Erythroblast (primary cell): ENCODE measurements at regions not wholly inside any gene's neighbourhood (a gene's known extent, or its start where the extent isn't known, plus 50 kb on each side); places are given as distances from the start of the nearest gene placed in this dataset.

Source experiments
- DNase-seq, 2 experiments: peaks; one replicate each; lab custom pipeline; 2025; lab: John Stamatoyannopoulos, UW
- GATA1 ChIP-seq: IDR thresholded peaks from 2 replicates; pipeline ENCODE4 v1.6.1; 2011; ENCODE audit warnings: low read depth, mild to moderate bottlenecking, control low read depth, low read length, moderate library complexity
- POLR2A ChIP-seq: IDR thresholded peaks from 2 replicates; pipeline ENCODE4 v1.6.1; 2011; ENCODE audit warnings: mild to moderate bottlenecking, low read length

DNA sequence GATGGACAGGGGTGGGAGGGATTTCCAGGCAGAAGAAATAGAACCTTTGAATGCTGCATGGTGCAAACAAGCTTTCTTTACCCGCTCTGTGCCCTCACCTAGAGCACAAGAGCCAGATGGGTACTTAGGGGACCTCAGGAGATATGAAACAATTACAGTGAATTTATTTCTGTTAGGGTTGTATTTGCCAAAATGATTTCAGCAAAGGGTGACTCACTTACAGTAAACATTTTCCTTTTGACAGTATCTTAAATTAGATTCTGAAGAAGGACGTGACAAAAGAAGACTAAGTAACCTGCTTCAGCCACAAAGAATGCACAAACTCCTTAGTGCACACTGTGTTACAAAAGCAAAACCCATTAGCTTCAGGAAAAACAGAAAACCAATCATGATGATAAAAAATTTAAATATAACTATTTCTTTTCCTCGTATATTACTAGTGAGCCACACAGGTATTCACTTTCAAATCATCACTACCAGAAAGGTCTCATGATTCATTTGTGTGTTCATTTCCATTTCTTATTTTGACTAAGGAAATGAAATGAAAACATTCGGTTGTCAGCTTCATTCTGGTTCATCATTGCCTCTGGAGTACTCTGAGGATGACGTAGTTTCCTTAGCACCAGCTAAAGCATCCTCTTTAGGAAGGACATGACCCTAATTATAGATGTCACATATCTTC lies 158.8 kb downstream of the NHLRC3 start:
- TF ChIP-seq POLR2A (no peak), GATA1 (no peak)
- DNase-seq = no peak

DNA sequence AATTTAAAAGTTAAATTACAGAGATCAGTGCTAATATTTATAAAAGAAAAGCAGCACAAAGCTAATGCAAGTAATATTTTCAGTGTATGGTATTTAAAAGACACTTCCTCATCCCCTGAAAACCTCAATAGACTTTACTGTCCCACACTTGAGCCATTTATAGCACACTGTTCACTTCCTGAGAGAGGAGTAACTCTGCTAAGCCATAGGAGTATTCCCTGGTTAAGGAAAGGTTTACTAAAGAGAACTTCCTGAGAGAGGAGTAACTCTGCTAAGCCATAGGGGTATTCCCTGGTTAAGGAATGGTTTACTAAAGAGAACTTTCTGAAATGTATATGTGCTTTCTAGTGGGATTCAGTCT lies 159.4 kb downstream of the NHLRC3 start:
- no peak for DNase-seq
- TF ChIP-seq GATA1 = no peak
- no peak for TF ChIP-seq POLR2A

DNA sequence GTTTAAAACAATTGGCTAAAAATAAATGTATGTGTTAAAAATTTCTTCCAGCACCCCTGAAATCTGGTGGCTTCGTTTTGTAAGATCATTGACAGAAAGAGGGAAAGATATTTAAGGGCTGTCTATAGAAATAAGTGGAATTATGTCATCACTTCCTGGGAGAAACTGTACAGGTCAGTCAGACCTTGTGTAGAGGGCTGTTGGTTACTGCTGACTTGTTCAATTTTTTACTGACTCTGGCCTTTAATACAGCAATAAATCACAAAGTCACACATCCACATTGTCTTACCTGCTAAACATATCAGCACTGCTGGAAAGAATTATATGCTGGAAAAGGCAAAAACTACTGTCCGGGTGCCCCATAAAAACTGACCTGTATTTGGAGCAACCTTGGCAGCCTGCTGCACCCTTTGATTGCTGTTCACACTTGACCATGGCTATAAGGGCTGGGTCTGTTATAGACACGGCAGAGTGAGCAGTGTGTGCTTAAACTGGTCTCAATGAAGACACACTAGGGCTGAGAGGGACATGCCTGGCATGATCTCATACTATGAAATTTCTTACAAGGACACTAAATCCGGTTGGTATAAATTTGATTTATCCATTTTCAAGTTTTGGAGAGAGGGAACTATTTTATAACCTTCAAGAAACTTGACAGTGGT lies 162.1 kb downstream of the NHLRC3 start:
- no peak for TF ChIP-seq GATA1
- no peak for TF ChIP-seq POLR2A
- DNase-seq = no peak

DNA sequence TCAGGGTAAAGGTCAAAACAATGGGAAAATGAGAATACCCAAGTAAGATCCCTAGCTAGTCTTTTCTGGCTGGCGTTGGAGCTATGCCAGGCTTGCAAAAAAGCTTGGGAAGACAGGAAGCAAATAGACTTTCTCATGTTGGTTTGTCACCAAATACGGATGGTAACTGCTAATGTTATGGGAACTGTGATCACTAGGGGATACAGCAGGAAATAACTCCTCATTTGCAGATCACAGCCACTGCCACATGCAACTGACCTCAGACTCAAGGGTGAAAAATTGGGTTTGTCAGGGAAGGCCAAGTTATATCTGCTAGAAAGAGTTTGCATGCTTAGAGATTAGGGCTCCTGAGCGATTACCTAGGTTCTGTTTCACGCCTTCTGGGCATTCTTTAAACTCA lies 162.9 kb downstream of the NHLRC3 start:
- TF ChIP-seq POLR2A (no peak), GATA1 (no peak)
- DNase-seq = no peak

DNA sequence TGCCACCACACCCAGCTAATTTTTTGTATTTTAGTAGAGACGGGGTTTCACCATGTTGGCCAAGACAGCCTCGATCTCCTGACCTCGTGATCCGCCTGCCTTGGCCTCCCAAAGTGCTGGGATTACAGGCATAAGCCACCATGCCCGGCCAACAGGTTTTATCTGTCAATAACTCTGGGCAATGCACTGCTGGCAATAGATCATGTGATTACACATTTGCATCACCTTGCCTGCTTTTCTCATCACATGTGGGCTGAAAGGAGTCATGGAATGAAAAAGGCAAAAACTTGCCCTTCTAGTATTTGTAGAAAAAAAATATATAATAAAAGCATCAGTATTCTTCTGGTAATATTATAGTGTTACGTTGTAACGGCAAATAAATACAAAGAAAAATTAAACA lies 164.5 kb downstream of the NHLRC3 start:
- TF ChIP-seq GATA1 (no peak), POLR2A (no peak)
- no peak for DNase-seq

DNA sequence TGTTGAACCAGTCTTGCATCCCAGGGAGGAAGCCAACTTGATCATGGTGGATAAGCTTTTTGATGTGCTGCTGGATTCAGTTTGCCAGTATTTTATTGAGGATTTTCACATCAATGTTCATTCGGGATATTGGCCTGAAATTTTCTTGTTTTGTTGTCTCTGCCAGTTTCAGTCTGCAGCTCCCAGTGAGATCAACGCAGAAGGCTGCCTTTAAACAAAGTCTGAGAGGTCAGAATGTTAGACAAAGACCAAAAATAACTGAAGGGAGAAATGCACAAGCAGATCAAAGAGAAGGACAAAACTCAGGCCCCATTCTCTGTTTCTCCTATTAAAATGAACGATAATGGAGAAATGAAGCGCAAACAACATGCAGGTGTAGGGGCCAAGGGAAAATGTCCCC lies 170.4 kb downstream of the NHLRC3 start:
- no peak for DNase-seq
- TF ChIP-seq GATA1 = no peak

DNA sequence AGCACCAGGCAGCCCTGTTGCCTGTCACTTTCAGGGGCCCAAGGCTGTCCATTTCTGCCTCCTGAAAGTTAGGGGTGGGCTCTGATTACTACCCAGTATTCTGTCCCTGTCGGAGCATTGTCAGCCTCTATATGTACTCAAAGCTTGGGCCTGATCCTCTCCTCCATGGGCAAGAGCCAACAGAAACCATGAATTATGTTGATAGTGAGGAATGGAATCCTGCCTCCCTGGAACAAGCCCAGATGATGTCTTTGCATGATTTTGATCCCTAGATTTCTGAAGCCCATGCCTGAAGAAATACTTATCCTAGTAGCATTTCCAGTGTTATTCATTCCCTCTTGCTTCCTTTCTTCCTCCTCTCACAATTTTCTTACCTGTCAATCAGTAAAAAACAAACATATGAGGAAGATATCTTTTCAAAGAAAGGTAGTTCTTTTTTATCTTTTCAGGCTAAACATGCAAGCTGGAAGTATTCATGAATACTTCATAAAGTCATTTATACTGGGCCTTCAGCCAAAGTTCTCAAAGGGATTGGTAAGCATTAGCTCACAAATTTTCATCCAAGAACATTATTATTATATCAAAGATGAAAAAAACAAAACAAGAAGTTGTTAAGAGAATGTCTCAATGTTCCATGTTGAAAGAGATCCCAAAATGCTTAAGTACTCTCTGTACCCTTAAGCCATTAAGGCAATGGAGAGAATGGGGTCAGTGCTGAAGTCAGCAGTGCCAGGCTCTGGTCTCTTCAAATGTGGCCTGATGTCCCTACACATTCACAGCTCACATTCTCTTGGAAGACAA lies 171.7 kb downstream of the NHLRC3 start:
- no peak for DNase-seq
- TF ChIP-seq GATA1 = no peak
- no peak for TF ChIP-seq POLR2A

DNA sequence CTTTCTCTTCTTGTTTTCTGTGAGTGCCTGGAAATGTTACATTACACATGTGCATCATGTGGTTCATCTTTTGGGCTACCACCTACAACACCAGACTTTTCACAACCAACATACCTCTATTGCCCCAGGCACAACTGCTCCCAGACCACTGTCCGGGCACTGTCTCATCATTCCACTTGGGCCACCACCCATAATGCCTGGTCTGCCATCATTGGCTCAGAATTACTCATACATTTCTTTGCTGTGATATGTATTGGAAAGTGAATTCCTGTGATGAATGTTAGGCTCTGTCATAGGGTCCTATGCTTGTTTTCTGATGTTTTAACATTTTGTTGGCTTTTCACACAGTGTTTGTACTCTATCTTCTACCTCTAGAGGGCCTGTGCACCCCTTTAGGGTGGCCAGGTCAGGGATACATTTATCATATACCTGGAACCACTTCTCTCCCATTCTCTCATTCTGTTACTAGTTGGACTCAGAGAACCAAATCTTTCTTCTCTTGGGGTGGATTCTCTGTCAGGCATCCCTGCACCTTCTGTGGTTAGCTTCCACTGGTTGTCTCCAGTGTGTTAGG lies 172.8 kb downstream of the NHLRC3 start:
- TF ChIP-seq GATA1 (no peak), POLR2A (no peak)

DNA sequence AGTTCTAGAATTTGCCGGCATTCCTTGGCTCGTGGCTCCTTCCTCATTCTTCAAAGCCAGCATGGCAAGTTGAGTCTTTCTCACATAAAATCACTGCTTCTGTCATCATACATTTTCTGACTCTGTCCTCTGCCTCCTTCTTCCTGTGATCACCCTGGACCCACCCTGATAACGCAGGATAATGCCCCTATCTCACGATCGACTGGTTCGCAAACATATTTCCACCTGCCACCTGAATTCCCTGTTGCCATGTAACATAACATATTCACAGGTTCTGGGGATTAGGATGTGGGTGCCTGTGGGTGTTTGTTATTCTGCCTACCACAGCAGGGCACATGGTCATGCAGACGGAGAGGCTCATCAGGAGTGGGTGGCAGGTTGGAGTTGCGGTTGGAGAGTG lies 177.7 kb downstream of the NHLRC3 start:
- no peak for DNase-seq
- TF ChIP-seq GATA1 (no peak), POLR2A (no peak)

More for the DNA sequence above, 172.8 kb downstream of the NHLRC3 start:
- no peak for DNase-seq

DNA sequence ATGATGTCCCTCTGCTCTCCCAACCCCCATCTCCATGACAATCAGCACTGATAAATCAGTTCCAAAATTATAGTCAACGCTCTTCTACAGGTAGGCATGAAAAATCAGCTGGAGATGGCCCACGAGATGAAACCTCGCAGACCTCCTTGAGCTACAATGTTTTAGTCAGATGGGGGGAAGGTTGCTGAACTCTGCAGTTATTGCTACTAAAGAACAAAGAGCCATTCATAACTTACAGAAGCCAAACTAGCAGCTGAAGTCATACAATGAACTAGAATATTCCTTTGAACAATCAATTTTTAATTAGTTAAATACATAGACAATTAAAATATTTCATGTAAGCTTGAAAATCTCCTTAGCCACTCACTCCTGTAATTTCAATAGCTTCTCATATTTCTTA lies 179.2 kb downstream of the NHLRC3 start:
- TF ChIP-seq POLR2A (no peak), GATA1 (no peak)
- DNase-seq = no peak

DNA sequence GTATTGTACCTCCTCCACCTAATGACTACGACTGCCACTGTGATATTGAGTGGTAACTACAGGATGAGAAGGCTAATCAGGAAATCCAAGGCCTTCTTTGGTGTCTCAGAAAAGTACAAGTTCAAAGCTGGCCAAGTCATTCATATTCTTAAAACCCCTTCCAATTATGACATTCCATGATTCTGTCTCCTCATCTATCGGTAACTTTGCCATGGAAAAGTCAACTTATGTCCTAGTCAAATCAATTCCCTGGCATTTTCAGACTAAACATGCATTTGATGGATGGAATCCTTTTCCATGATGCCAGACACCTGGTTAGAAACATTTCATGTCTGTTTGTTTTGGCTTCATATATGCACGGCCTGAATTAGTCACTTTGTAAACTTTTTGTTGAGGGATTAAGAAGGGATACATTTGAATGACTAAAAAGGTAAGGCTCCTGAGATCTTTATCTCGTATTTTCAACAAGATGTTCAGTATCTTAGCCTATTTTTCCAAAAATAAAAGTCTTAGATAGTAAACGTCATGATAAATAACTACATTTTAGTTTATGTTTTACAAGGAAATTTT lies 186.5 kb downstream of the NHLRC3 start:
- TF ChIP-seq GATA1 (no peak), POLR2A (no peak)
- DNase-seq = no peak

DNA sequence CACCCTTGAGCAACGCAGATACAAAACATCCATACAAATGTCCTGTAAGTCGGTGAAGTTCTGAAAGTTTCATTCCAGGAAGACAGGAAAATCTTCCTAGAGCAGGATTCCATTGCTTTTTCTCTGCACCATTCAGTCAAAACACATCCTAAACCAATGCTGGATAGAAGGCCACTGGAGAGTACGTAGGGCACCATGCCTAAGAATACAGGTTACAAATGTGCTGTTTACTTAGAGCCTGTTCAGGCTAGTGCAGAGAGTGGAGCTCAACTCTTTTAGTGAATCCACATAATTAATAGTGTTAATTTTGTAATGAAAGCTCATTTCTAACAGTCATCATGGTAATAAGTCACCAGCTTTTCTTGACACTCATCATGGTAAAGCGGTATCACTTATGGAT lies 187.6 kb downstream of the NHLRC3 start:
- no peak for DNase-seq
- TF ChIP-seq GATA1 (no peak), POLR2A (no peak)

DNA sequence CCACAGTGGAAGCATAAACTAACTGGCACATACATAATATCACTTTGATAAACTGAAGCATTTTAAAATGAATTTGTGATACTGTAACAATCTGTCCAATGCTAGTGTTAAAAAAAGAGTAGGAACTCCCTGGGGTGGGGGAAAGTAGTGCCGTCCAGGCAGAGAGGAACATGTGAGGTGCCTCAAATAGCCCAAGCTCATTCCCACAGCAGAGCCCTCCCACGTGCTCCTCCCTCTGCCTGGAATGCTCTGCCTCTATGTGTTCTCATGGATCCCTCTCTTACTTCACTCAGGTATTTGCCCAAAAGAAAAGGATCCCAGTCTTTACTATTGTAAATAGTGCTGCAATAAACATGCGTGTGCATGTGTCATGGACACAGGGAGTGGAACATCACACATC lies 188.1 kb downstream of the NHLRC3 start:
- DNase-seq = no peak
- TF ChIP-seq GATA1 (no peak), POLR2A (no peak)

DNA sequence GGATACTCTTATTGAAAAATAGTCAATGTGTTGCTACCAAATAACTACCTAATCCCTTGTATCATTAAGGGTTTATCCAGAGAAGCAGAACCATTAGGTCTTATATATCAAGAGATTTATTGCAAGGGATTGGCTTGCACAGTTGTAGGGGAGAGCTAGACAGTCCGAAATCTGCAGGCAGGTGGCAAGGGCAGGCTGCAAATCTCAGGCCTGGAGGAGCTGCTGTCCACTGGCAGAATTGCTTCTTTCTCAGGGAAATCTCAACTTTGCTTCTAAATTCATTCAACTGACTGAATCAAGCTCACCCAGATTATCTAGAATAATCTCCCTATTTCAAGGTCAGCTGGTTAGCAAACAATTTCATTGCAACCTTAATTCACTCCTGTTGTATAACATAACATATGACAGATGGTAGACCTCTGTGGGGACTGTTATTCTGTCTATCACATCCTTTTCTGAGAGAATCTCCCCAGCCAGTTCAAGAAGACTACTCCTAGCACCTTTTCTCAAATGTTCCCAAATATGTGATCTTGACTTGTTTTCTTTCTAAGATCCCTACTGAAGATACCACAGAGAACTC lies 194.2 kb downstream of the NHLRC3 start:
- TF ChIP-seq POLR2A (no peak), GATA1 (no peak)
- no peak for DNase-seq
